ENCODE measurements at regions not wholly inside any gene's neighbourhood (a gene's known extent, or its start where the extent isn't known, plus 50 kb on each side); places are given as distances from the start of the nearest gene placed in this dataset.

DNA sequence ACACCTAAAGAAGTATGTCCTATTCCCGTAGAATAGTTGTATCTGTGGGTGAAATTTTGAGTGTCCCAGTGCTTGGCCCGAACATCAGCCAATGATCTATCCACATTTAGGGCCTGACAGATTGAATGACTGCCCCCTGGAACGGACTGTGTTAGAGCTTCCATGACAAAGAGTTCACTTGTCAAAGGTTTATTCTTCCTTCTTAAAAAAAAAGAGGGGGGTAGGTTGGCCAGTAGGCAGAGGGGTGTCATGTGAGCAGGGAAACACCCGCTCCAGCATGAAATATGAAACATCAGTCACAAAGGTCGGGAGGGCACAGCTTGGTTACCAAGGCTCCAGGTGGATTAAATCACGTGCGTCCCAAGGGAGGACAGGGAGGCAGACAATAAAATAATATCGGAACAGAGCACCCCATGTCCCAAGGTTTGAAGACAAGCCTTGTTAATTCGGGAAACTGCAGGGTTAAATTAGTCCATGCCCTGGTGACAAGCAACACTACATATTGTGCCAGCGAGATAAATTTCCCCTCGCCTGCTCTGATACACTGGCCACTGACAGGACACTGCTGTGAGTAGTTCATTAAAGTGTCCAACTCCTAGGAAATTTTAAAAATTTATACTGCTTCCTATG lies 401.2 kb downstream of the IRX1 start:
- H3K4me3 ChIP-seq (ENCODE audit: low read depth, poor library complexity, severe bottlenecking) = no peak overlapping the region
- DNase-seq (ENCODE audit: low spot score in 2 of 2) = no peak
- intact Hi-C loops (cut with DNase I; ENCODE audit: low total_unique reads) = no loop called here
- WGBS, 2 donors = 78 to 88% methylated on average over 11 of the region's 11 CpGs
- no peak for TF ChIP-seq POLR2A (IDR thresholded peaks at IDR 0.05)

DNA sequence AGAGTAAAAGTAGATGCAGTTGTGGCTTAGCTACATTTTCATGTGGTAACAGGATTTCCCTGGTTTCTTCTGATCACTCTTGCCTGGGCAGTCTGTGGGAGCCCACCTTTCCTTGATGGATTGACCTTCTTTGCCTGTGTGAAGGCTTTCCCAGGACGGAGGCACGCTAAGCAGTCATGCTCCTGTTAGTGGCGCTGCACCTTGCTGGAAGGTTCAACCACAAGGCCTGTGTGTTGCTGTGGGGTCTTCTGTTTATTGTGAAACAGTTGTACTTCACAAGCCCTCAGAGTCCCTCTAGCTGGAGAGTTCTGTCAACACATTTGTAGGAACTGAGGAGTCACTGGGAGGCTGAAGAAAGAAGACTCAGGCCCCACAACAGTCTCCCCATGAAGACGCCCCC lies 402.0 kb downstream of the IRX1 start:
- 93 to 99% methylated on average over 4 of the region's 4 CpGs for WGBS, 2 donors
- TF ChIP-seq, protein P1, sequence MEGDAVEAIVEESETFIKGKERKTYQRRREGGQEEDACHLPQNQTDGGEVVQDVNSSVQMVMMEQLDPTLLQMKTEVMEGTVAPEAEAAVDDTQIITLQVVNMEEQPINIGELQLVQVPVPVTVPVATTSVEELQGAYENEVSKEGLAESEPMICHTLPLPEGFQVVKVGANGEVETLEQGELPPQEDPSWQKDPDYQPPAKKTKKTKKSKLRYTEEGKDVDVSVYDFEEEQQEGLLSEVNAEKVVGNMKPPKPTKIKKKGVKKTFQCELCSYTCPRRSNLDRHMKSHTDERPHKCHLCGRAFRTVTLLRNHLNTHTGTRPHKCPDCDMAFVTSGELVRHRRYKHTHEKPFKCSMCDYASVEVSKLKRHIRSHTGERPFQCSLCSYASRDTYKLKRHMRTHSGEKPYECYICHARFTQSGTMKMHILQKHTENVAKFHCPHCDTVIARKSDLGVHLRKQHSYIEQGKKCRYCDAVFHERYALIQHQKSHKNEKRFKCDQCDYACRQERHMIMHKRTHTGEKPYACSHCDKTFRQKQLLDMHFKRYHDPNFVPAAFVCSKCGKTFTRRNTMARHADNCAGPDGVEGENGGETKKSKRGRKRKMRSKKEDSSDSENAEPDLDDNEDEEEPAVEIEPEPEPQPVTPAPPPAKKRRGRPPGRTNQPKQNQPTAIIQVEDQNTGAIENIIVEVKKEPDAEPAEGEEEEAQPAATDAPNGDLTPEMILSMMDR (IDR thresholded peaks at IDR 0.05) = no peak
- TF ChIP-seq POLR2A (IDR thresholded peaks at IDR 0.05) = no peak
- DNase-seq (ENCODE audit: low spot score in 2 of 2) = no peak

DNA sequence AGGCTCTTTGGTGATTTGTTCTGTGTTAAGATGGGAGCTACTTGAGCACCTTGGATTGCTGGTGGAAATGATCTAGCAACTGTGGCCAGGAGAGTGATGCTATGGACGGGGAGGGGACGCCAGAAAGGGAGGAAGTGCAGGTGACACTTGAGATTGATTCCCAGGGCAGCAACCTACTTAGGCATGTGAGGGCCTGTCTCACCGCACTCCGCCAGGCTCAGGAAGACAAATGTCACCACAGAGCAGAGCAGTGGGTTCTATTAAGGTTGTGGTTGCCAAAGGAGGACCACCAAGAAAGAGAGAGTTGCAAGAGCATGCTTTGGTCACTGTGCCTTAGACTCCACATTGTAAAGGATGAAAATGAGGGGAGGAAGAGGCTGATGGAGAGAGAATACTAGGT lies 404.3 kb downstream of the IRX1 start:
- intact Hi-C loops (cut with DNase I; ENCODE audit: low total_unique reads) = no loop called here
- TF ChIP-seq POLR2A (IDR thresholded peaks at IDR 0.05) = no peak
- TF ChIP-seq, protein P1 (IDR thresholded peaks at IDR 0.05) = no peak
- 74 to 76% methylated on average over 4 of the region's 4 CpGs for WGBS, 2 donors

More for the DNA sequence above, 402.0 kb downstream of the IRX1 start:
- H3K4me3 ChIP-seq (ENCODE audit: low read depth, poor library complexity, severe bottlenecking) = no peak overlapping the region
- intact Hi-C loops (cut with DNase I; ENCODE audit: low total_unique reads) = no loop called here

DNA sequence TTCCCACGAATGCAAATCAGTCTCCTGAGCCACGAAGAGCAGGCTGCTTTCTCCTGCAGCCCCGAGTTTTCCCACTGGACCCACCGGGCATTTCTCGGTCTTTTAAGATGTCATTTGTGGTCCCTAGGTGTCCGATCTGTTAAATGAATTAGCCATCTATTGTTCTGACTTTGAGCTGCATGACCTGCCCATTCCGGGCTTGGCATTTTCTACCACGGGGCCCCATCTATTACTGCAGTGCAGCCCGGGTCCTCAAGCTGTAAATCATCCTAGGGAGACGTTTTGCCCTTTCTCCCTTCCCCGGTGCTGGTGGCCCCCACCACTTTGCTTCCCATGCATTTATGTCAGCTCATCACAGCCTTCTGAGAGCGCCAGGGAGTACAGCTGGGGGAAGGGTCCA lies 405.4 kb downstream of the IRX1 start:
- 64 to 65% methylated on average over 12 of the region's 12 CpGs for WGBS, 2 donors
- intact Hi-C loops (cut with DNase I; ENCODE audit: low total_unique reads) = no loop called here
- DNase-seq (ENCODE audit: low spot score in 2 of 2) = no peak
- H3K4me3 ChIP-seq (ENCODE audit: low read depth, poor library complexity, severe bottlenecking) = no peak overlapping the region
- TF ChIP-seq, protein P1 (IDR thresholded peaks at IDR 0.05) = no peak
- TF ChIP-seq POLR2A (IDR thresholded peaks at IDR 0.05) = no peak

More for the DNA sequence above, 404.3 kb downstream of the IRX1 start:
- no peak for DNase-seq (ENCODE audit: low spot score in 2 of 2)
- no peak overlapping the region for H3K4me3 ChIP-seq (ENCODE audit: low read depth, poor library complexity, severe bottlenecking)

DNA sequence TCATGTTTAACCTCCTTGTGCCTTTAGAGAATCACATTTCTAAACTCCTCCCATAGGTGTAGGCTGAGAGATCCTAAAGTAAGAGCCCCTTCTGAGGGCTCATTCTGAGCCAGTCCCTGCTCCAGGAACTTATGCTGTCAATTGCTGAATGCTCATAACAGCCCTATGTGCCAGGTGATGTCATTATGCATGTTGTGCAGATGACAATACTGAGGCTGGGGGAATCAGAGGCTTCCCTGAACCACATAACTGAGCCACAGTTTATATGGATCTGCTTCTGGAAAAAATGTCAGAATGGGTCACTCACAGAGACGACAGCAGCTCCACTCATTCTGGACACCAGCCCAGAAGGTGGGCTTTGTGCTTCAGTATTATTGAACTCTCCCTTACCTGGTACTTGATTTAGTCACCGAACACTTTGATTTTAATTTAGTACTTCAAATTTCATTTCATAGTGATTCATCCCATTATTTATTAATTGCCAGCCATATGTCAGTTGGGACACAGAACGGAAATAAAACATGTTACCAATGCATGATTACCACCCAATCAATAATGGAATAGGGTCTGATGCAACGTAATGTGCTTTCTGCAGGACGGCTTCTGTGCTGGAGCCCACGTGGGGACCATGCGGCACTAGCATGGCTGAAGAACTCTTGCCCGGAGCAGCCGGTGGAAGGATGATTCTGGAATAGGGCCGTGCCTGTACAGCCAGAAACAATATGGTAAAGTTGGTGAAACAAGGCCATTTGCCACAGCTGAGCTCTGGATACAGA lies 406.3 kb downstream of the IRX1 start:
- intact Hi-C loops (cut with DNase I; ENCODE audit: low total_unique reads) = no loop called here
- no peak for DNase-seq (ENCODE audit: low spot score in 2 of 2)
- TF ChIP-seq, protein P1 (IDR thresholded peaks at IDR 0.05) = no peak
- no peak for TF ChIP-seq POLR2A (IDR thresholded peaks at IDR 0.05)
- no peak overlapping the region for H3K4me3 ChIP-seq (ENCODE audit: low read depth, poor library complexity, severe bottlenecking)
- WGBS, 2 donors = 57 to 60% methylated on average over 10 of the region's 10 CpGs

DNA sequence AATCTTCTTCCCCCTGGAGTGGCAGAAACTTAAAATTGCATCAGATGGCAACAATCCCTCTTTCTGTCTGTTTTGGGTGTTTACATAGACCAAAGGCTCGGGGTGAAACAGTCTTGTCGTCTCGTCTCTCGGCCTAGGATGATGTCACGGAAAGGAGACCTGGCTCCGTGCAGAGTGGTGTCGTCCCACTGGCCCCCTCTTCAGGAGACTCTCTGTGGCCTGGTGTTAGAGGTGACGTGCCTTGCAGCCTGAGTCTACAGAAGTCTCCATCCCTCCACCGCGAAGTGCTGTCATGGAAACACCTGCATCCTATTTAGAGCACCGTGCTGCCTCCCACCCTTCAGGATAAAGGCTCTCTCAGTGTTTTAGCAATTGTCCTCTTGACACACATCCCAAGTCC lies 409.7 kb downstream of the IRX1 start:
- intact Hi-C loops (cut with DNase I; ENCODE audit: low total_unique reads) = no loop called here
- no peak for DNase-seq (ENCODE audit: low spot score in 2 of 2)
- 91 to 92% methylated on average over 11 of the region's 11 CpGs for WGBS, 2 donors
- H3K4me3 ChIP-seq (ENCODE audit: low read depth, poor library complexity, severe bottlenecking) = no peak overlapping the region
- TF ChIP-seq POLR2A (IDR thresholded peaks at IDR 0.05) = no peak
- TF ChIP-seq, protein P1 (IDR thresholded peaks at IDR 0.05) = no peak
